ENCODE measurements at regions not wholly inside any gene's neighbourhood (a gene's known extent, or its start where the extent isn't known, plus 50 kb on each side); places are given as distances from the start of the nearest gene placed in this dataset.

DNA sequence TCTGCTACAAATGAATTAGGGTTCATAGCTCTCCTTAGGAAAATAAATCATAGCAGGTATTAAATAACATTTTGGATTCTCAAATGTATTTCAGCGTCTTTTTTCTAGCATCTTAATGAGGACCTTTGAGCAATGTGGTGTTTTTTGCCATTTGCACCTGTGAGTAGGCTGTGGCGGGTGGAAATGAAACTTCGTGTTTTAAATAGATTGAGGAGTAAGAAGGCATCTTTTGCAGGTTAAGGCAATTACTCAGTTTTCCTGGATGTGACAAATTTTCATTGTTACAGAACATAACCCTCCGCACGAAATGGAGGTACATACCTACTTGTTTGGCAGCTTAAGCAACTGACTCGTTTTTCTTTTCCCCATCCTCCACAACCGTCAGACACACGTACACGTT lies 708.9 kb upstream of the NRSN1 start:
- no peak for DNase-seq (ENCODE audit: low read depth, low spot score)

DNA sequence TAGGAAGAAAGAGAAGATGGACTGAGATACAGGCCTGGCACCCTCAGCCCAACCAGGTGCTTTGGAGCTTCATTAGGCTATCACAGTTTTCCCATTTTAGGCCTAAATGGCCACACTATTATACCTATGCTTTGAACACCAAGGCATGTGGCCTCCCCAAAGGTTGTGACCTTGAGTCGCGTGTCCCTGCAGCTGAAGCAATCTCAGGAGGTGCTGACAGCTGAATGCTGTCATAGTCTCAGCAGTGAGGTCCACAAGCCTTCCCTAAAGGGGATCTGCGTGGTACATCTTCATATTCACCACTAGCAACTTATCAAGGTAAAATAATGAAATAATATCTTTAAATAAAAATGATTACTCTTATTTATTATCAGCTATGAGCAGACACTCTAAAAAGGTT lies 707.9 kb upstream of the NRSN1 start:
- no peak for DNase-seq (ENCODE audit: low read depth, low spot score)

DNA sequence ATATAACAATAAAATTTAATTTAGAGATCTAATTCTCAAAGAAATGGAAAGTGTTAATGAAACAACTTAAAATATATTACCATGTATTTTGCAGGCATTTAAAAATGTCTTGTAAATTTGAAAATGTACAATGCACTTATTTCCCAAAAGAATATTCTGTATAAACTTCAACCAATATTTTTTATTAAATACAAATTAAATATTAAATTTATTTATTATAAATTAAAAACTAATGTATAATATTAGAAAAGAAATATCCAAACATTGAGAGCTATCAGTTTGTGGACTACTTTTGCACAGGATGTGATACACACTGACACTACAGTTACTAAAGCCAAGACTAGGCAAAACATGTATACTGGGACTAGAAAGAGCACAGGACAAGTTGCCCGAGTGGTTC lies 707.0 kb upstream of the NRSN1 start:
- DNase-seq (ENCODE audit: low read depth, low spot score), result no peak

- DNase-seq (ENCODE audit: low read depth, low spot score), result no peak
These were observed 705.2 kb upstream of the NRSN1 start for GRCh38 chr6:23420659-23421350.

GRCh38 chr6:23424584-23424983 lies 701.4 kb upstream of the NRSN1 start:
- DNase-seq (ENCODE audit: low read depth, low spot score), result no peak

DNA sequence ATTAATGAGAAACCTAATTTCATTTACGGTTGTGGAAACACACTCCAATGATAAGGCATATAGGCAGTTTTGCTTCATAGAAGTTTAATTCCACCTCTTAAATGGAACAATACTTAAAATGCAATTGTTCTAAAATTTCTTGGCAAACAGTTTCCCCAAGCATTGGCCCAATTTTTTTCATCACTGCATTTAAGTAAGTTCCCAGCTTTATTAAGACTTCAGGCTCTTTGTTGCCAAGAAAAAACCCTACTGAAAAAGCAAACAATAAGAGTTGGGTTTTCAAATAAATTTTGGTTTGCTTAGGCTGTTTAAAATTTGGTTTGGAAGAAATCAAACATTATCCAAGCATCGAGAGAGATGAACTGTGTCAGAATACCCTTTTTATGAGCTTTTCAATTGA lies 690.9 kb upstream of the NRSN1 start:
- no peak for DNase-seq (ENCODE audit: low read depth, low spot score)

DNA sequence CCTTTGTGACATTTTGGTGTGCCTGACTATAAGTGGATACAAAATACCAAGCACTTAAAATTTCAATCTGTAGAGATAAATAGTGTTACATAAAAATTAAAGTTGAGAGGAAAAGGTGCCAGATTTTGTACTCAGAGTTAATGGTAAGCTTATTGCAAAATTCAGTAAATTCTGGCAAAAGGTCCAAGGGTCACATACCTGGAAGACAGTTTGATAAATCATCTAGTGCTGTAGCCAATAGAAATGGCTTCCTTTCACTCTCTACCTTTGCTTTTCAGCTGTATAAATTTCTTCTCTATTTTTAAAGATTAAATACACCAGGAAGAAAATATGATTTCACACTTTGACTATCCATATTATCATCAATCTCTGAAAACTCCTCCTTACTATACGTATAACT lies 690.2 kb upstream of the NRSN1 start:
- DNase-seq (ENCODE audit: low read depth, low spot score), result no peak

- DNase-seq (ENCODE audit: low read depth, low spot score), result no peak
These were observed 684.1 kb upstream of the NRSN1 start for GRCh38 chr6:23441808-23442461.

DNA sequence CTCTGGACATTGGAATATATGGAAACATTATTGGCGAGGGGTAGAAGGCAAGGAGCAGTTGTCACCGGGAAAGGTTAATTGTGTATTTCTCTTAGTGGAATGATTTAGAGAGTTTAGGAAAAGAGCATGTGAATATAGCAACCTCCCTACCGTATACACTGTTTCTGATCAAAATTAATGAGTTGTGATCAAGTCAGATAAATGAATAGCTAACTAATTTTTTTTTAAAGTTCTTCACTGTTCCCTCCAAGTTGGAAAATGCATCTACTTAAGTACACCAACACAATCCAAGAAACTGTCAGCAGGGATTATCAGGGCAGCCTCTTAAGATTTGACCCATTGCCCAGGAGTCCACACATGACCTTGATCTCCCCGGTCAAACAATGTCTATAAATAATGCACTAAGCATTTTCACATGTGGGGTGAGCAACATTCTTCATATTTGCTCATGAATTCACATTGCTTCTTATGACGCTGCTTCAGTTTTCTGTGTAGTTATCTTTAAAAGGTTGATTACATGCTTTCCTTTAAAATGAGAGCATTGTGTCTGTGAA lies 680.8 kb upstream of the NRSN1 start:
- DNase-seq (ENCODE audit: low read depth, low spot score), result peak; percentile 35

GRCh38 chr6:23446469-23446967 lies 679.5 kb upstream of the NRSN1 start:
- DNase-seq (ENCODE audit: low read depth, low spot score), result peak; percentile 79

- no peak for DNase-seq (ENCODE audit: low read depth, low spot score)
These were observed 678.3 kb upstream of the NRSN1 start for GRCh38 chr6:23447731-23448130.

- DNase-seq (ENCODE audit: low read depth, low spot score), result no peak
These were observed 677.7 kb upstream of the NRSN1 start for GRCh38 chr6:23448281-23448680.

DNA sequence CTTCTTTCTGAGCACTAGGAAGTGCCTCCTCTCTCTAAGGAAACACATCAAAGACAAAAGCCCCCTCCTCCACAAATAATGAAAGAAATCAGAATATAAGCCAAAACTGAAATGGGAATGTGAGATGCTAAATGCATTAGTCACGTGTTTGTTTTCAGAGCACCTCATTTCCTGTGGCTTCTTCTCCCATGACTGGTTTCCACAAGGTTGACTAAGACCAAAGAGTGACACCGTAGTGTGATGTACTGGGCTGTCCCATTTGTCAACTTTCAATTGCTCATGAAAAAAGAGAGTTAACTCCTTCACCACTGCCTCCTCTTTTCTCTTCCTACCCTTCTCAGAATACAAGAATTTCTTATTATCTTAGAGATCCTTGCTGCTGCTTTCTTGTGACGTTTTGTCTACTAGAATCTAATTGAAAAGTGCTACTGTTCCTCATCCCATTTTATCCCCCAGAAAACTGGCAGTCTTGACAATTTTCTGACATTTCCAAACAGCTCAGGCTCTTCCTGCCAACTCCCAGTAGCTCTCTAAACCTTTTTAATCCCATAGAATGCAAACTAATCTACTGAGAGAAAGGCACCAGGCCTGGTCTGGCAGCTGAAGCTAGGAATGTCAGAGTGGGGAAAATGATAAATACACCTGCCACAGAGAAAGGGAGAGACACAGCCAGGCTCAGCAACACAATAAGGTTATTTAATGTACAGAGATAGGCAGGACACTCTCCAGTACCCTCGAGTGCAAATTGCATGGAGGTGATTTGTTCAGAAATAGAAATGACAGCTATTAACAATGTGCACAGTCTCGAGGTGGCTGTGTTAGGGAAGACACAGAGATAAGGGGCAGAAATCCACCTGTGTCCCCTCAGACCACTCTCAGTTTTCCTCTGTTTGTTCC lies 671.7 kb upstream of the NRSN1 start:
- peak; percentile 59 for DNase-seq (ENCODE audit: low read depth, low spot score)

GRCh38 chr6:23455754-23456153 lies 670.3 kb upstream of the NRSN1 start:
- no peak for DNase-seq (ENCODE audit: low read depth, low spot score)

DNA sequence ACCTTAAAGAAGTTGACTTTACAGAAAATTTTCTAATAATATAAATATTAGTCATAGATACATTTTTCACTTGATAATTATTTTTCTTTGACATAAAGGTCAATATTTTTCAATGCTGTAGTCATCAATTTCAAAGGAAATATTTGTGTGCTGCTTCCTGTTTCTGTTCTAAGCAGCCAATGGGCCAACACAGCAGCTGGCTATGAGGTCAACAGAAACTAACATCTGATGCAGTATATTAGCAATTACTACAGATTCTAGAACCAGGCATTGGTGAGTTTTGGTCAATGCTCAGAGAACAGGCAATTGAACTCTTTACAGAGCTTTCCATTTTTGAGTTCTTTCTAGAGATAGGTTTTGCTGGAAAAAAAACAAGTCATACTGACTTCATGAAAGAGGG lies 669.6 kb upstream of the NRSN1 start:
- no peak for DNase-seq (ENCODE audit: low read depth, low spot score)

- DNase-seq (ENCODE audit: low read depth, low spot score), result no peak
These were observed 668.7 kb upstream of the NRSN1 start for GRCh38 chr6:23457321-23457720.

- no peak for DNase-seq (ENCODE audit: low read depth, low spot score)
These were observed 660.1 kb upstream of the NRSN1 start for GRCh38 chr6:23465912-23466311.

DNA sequence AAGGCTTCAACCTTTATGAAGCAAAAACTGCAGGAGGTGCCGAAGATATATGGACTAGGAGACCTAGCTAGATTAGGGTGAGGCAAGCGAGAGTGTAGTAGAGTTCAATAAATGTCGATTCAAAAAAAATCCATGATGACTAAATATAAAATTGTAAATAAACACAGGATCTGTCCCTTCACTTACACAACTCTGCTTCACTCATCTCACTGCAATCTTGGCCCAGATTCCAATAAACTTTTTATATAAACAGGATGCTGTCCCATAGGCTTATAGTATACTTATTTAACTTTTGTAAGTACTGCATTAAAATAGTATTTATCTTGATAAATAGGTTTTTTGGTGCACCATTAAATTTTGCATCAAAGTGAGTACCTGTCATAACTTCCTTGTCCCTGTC lies 648.4 kb upstream of the NRSN1 start:
- no peak for DNase-seq (ENCODE audit: low read depth, low spot score)

DNA sequence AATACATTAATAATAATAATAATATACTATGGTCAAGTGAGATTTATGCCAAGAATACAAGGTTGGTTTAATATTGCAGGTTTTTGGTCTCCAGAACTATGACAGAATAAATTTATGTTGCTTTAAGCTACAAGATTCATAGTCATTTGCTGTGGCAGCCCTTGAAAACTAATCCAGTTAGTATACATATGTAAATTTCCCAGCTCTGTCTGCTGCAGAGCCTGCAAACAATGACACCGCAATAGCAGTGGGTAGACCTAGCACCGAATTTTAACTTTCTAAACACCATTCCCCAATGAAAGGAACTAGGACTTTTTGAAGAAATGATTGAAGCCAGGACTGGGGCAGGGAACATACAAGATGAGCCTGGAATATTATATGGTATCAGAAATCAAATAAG lies 647.7 kb upstream of the NRSN1 start:
- no peak for DNase-seq (ENCODE audit: low read depth, low spot score)

- DNase-seq (ENCODE audit: low read depth, low spot score), result no peak
These were observed 642.1 kb upstream of the NRSN1 start for GRCh38 chr6:23483896-23484295.

GRCh38 chr6:23494367-23494766 lies 631.6 kb upstream of the NRSN1 start:
- no peak for DNase-seq (ENCODE audit: low read depth, low spot score)

DNA sequence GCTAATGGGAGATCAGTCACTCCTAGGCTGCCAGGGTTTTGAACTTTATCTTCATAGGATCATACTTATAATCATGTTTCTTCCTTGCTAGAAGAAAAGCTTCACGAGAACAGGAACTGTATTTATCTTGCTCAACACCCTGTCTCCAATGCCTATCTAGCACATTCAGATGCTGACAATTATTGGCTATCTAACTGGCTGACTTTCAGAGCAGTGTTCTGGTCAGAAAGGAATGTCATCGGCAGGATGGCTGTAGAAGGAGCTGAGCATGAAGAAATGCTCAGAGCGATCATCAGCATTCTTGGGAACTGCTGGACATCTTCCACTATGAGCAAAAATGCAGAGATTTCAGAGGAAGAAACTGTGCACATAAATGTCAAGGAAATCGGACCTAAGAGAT lies 628.0 kb upstream of the NRSN1 start:
- DNase-seq (ENCODE audit: low read depth, low spot score), result peak; percentile 19

Measured in astrocyte of the hippocampus (primary cell).